ENCODE measurements at regions not wholly inside any gene's neighbourhood (a gene's known extent, or its start where the extent isn't known, plus 50 kb on each side); places are given as distances from the start of the nearest gene placed in this dataset.

DNA sequence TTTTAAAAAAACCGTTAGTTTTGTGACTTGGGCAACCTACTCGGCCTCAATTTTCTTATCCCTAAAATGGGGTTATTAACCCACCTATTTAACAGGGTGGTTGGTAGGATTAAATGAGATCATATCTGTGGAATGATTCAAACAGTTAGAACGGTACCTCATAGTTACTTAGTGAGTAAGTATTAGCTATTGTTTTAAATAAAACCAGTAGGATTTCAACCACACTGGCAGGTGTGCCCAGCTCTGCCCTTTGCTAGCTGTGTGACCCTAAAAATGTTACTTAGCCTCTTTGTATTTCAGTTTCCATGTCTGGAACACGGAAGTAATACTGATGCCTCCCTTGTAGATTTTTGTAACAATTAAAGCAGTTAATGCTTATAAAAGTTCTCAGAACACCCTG lies 225.8 kb upstream of the SPRY1 start:
- no peak for TF ChIP-seq POLR2A (IDR thresholded peaks at IDR 0.05)
- no peak for TF ChIP-seq POLR2AphosphoS5 (IDR thresholded peaks at IDR 0.05)
